Peyer's patch (tissue), 4 donors: ENCODE measurements at regions not wholly inside any gene's neighbourhood (a gene's known extent, or its start where the extent isn't known, plus 50 kb on each side); places are given as distances from the start of the nearest gene placed in this dataset.

Experiments
- CTCF ChIP-seq, 6 experiments: fragments of 450-650 bp in 4 of 6; fragments of 200-600 bp in 2 of 6; sonication (generic) in 1 of 6; IDR thresholded peaks; one replicate each; pipeline ENCODE4 v1.5.1; 2017 to 2019; ENCODE audit warnings: antibody characterized with exemption in 6 of 6, mild to moderate bottlenecking in 3 of 6, moderate library complexity in 1 of 6
- POLR2A ChIP-seq, 2 donors: fragments of 450-650 bp; IDR thresholded peaks; one replicate each; pipeline ENCODE4 v1.5.1; 2017; ENCODE audit warnings: antibody characterized with exemption in 2 of 2, mild to moderate bottlenecking in 2 of 2, moderate library complexity in 2 of 2

DNA sequence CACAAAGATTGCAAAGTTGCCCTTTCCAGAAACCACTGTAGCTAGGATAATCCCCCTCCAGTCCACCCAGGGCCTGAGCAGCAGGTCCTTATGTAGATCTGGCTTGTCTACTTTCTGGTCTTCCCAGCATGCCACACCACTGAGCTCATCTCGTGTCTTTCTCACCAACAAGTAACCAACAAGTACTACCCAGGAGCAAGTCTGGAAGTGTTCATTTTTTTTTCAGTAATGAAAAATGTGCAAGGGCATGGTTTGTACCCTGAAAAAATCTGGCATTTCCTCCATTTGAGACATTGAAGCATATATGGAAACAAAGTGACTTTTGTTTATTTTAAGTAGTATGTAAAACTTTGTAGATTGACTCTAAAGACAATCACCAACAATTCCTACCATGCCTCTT is 120.8 kb downstream of the INHBA start:
- TF ChIP-seq POLR2A (IDR thresholded peaks at IDR 0.05), result no peak
- no peak for TF ChIP-seq CTCF (IDR thresholded peaks at IDR 0.05)
